ENCODE measurements at regions not wholly inside any gene's neighbourhood (a gene's known extent, or its start where the extent isn't known, plus 50 kb on each side); places are given as distances from the start of the nearest gene placed in this dataset.

DNA sequence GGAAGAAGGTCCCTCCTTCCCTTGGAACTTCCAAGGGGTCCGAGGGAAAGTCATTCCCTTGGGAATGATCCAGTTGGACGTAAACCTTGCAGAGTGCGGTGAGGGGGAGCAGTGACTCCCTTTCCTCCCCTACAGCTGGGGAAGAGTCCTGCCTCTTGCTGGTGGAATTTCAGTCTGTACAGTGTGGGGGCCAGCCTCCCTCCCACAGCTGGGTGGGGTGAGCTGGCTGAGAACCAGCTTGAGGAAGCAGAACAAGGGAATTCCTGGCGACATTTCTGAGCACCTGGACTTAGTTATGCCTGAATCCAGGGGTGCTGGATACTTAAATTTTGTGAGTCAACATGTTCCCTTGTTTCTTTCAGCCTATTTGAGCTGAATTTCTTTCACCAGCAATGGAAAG lies 152.0 kb downstream of the ANKRD60 start:
- no peak for TF ChIP-seq POLR2A (IDR thresholded peaks at IDR 0.05)
- TF ChIP-seq, protein P1, sequence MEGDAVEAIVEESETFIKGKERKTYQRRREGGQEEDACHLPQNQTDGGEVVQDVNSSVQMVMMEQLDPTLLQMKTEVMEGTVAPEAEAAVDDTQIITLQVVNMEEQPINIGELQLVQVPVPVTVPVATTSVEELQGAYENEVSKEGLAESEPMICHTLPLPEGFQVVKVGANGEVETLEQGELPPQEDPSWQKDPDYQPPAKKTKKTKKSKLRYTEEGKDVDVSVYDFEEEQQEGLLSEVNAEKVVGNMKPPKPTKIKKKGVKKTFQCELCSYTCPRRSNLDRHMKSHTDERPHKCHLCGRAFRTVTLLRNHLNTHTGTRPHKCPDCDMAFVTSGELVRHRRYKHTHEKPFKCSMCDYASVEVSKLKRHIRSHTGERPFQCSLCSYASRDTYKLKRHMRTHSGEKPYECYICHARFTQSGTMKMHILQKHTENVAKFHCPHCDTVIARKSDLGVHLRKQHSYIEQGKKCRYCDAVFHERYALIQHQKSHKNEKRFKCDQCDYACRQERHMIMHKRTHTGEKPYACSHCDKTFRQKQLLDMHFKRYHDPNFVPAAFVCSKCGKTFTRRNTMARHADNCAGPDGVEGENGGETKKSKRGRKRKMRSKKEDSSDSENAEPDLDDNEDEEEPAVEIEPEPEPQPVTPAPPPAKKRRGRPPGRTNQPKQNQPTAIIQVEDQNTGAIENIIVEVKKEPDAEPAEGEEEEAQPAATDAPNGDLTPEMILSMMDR (IDR thresholded peaks at IDR 0.05): no peak

All from tibial nerve (tissue), 3 donors.